CD14-positive monocyte (primary cell): ENCODE measurements at regions not wholly inside any gene's neighbourhood (a gene's known extent, or its start where the extent isn't known, plus 50 kb on each side); places are given as distances from the start of the nearest gene placed in this dataset.

Experiments
- DNase-seq, 3 donors: peaks; one replicate each; pipeline ENCODE4 v3.0.0-alpha.2; 2011 to 2022
- H2AFZ ChIP-seq: 2 replicates; pipeline ENCODE4 v1.6.0; 2012; ENCODE audit warnings: mild to moderate bottlenecking, low read depth, low read length, inconsistent platforms; ENCODE audit not compliant: insufficient read depth, poor library complexity, severe bottlenecking
- H3K27ac ChIP-seq, 2 donors: 1 replicate in 1 of 2; 2 replicates in 1 of 2; pipeline ENCODE4 v1.5.1; 2012 to 2013; ENCODE audit warnings: low read length in 2 of 2, control low read depth in 1 of 2, inconsistent platforms in 1 of 2, low read depth in 1 of 2, mild to moderate bottlenecking in 1 of 2
- H3K27me3 ChIP-seq, 2 donors: one replicate each; pipeline versions ENCODE4 v1.6.0 to v1.6.1; 2011 to 2013; ENCODE audit warnings: low read length in 2 of 2; ENCODE audit not compliant: control insufficient read depth in 2 of 2, insufficient read depth in 2 of 2
- H3K36me3 ChIP-seq, 2 donors: replicated peaks in 1 of 2; 1 replicate in 1 of 2; 2 replicates in 1 of 2; pipeline versions ENCODE4 v1.5.1 to v1.6.1; 2012 to 2013; ENCODE audit warnings: low read length in 2 of 2, control low read depth in 1 of 2, inconsistent platforms in 1 of 2, mild to moderate bottlenecking in 1 of 2; ENCODE audit not compliant: insufficient read depth in 2 of 2, control insufficient read depth in 1 of 2
- H3K4me1 ChIP-seq, 2 donors: 1 replicate in 1 of 2; 2 replicates in 1 of 2; pipeline versions ENCODE4 v1.5.1 to v1.6.1; 2012 to 2013; ENCODE audit warnings: low read length in 2 of 2, control low read depth in 1 of 2, inconsistent platforms in 1 of 2, mild to moderate bottlenecking in 1 of 2, moderate library complexity in 1 of 2; ENCODE audit not compliant: insufficient read depth in 2 of 2, control insufficient read depth in 1 of 2
- H3K4me2 ChIP-seq: replicated peaks from 2 replicates; pipeline ENCODE3; 2012; ENCODE audit warnings: low read length, moderate library complexity, mild to moderate bottlenecking; ENCODE audit not compliant: poor library complexity, severe bottlenecking; ENCODE audit errors: extremely low read depth
- H3K4me3 ChIP-seq, 3 experiments: fragments of 200-600 bp in 1 of 3; sonication (generic) in 1 of 3; replicated peaks in 1 of 3; 1 replicate in 2 of 3; 2 replicates in 1 of 3; pipeline ENCODE4 v1.5.1; 2011 to 2013; ENCODE audit warnings: low read length in 3 of 3, mild to moderate bottlenecking in 3 of 3, control low read depth in 2 of 3, low read depth in 2 of 3, inconsistent platforms in 1 of 3, moderate library complexity in 1 of 3
- H3K79me2 ChIP-seq: 2 replicates; pipeline ENCODE4 v1.6.0; 2012; ENCODE audit warnings: mild to moderate bottlenecking, control low read depth, inconsistent platforms, low read length, moderate library complexity; ENCODE audit not compliant: insufficient read depth
- H3K9ac ChIP-seq: 2 replicates; pipeline ENCODE4 v1.6.0; 2017; ENCODE audit warnings: low read length, mild to moderate bottlenecking; ENCODE audit not compliant: insufficient read depth, poor library complexity, severe bottlenecking
- H3K9me3 ChIP-seq, 2 donors: replicated peaks in 1 of 2; 1 replicate in 1 of 2; 2 replicates in 1 of 2; pipeline versions ENCODE4 v1.5.1 to v1.6.1; 2012 to 2013; ENCODE audit warnings: low read length in 2 of 2, control low read depth in 1 of 2; ENCODE audit not compliant: control insufficient read depth in 1 of 2, insufficient read depth in 1 of 2
- H4K20me1 ChIP-seq: 2 replicates; pipeline ENCODE4 v1.6.0; 2012; ENCODE audit warnings: mild to moderate bottlenecking, low read length, control low read depth, moderate library complexity; ENCODE audit not compliant: insufficient read depth
- H3K27ac Mint-ChIP-seq, 7 donors: one replicate each; pipeline ENCODE4 v1.8.0; 2020; ENCODE audit warnings: mild to moderate bottlenecking in 7 of 7, mixed read lengths in 7 of 7, moderate library complexity in 6 of 7, inconsistent platforms in 2 of 7
- H3K27me3 Mint-ChIP-seq, 3 donors: one replicate each; pipeline ENCODE4 v1.8.0; 2021 to 2022; ENCODE audit warnings: low read depth in 3 of 3, mild to moderate bottlenecking in 3 of 3, mixed read lengths in 3 of 3, moderate library complexity in 3 of 3, inconsistent platforms in 1 of 3
- H3K36me3 Mint-ChIP-seq, 2 donors: one replicate each; pipeline ENCODE4 v1.8.0; 2020; ENCODE audit warnings: mixed read lengths in 2 of 2, inconsistent platforms in 1 of 2, mild to moderate bottlenecking in 1 of 2
- H3K4me1 Mint-ChIP-seq: one replicate; pipeline ENCODE4 v1.8.0; 2020; ENCODE audit warnings: mild to moderate bottlenecking, mixed read lengths
- H3K4me3 Mint-ChIP-seq, 2 donors: one replicate each; pipeline ENCODE4 v1.8.0; 2020; ENCODE audit warnings: mild to moderate bottlenecking in 2 of 2, mixed read lengths in 2 of 2, moderate library complexity in 1 of 2
- H3K9me3 Mint-ChIP-seq, 7 donors: one replicate each; pipeline ENCODE4 v1.8.0; 2020 to 2022; ENCODE audit warnings: mixed read lengths in 7 of 7, mild to moderate bottlenecking in 6 of 7, moderate library complexity in 6 of 7, inconsistent platforms in 2 of 7
- WGBS: methylation state at CpG from one replicate; pipeline ENCODE4 v1.1.5; 2013; ENCODE audit warnings: missing lambda C conversion rate; ENCODE audit not compliant: insufficient coverage; 5-methylcytosine and 5-hydroxymethylcytosine counted together
- intact Hi-C, 2 donors: fragments of 100-400 bp; cut with micrococcal nuclease; formaldehyde crosslinking; loops; one replicate each; pipeline versions ENCODE4 v1.15.0 to v1.15.1; 2023
- TF ChIP-seq, protein P1 (sequence below): fragments of 200-600 bp; IDR thresholded peaks from one replicate; pipeline ENCODE4 v1.8.0; 2022; ENCODE audit warnings: antibody characterized with exemption, mild to moderate bottlenecking

DNA sequence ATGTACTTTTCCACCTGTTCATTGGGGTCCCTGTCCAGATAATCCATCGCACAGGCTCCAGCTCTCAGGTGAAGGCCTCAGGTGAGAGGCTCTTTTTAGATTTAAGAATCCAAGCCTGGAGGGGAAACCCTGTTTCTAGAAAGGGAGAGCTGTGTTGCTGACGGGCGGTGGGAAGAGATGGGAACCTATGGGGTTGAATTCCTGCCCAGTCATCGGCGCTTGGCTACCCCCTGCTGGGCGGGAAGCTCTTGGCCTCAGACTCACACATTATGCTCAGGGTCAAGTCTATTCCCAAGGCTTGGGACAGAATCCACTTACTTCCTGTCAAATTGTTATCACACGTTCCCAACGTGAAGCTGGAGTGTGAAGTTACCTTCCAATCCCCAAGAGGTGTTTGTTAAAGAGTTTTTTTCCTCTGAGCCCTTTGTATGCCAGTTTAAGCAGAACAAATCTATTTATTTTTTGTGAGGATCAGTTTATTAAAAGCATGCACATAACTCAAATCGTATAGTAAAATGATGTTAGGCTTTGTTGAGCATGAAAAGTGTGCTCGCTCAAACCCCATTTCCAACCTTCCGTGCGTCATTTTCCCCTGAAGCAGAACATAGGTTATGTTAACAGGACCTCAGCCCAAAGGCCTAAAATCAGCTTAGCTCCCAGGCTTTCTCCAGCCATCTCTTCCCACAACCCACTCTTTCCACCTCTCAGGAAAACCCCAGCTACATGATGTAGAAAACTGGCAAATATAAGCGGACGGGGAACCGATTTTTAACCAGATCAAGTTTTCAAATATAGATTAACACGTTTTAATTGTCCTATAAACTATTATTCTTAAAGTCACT is 181.7 kb upstream of the ETAA1 start:
- H3K79me2 ChIP-seq: no peaks in the 10 kb centered on the region

DNA sequence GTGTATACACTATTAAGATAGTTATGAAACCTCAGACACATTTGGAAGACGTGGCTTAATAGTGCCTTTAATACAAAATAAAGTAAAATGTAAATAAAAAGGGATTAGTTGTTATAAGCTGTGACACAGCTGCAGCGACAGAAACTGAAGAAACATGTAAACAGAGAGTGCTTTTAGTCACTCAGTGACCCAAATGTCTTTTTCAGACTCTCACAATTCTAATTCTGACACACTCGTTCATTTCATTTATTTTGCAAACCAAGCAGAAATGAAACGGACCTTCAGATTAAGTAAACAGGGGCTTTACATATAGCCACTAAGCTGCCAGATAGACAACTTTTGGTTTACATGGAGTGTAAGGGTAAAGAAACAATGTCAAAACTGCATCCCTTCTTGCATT is 181.0 kb upstream of the ETAA1 start:
- H3K4me3 ChIP-seq: no peak overlapping the region
- no peaks in the 10 kb centered on the region for H3K27me3 ChIP-seq
- no peaks in the 10 kb centered on the region for H3K36me3 ChIP-seq
- H3K4me3 Mint-ChIP-seq: no peak overlapping the region
- no peak for DNase-seq
- TF ChIP-seq, protein P1, sequence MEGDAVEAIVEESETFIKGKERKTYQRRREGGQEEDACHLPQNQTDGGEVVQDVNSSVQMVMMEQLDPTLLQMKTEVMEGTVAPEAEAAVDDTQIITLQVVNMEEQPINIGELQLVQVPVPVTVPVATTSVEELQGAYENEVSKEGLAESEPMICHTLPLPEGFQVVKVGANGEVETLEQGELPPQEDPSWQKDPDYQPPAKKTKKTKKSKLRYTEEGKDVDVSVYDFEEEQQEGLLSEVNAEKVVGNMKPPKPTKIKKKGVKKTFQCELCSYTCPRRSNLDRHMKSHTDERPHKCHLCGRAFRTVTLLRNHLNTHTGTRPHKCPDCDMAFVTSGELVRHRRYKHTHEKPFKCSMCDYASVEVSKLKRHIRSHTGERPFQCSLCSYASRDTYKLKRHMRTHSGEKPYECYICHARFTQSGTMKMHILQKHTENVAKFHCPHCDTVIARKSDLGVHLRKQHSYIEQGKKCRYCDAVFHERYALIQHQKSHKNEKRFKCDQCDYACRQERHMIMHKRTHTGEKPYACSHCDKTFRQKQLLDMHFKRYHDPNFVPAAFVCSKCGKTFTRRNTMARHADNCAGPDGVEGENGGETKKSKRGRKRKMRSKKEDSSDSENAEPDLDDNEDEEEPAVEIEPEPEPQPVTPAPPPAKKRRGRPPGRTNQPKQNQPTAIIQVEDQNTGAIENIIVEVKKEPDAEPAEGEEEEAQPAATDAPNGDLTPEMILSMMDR: no peak
- H3K9ac ChIP-seq: no peak overlapping the region
- 80% methylated on average over 1 of the region's 4 CpGs for WGBS
- no peaks in the 10 kb centered on the region for H4K20me1 ChIP-seq
- H3K36me3 Mint-ChIP-seq: no peaks in the 10 kb centered on the region
- peaks cover 0 to 6% (median 0%) of the 10 kb centered on the region in 3 donors for H3K27me3 Mint-ChIP-seq
- no peak overlapping the region for H3K27ac ChIP-seq
- no peaks in the 10 kb centered on the region for H3K4me1 ChIP-seq
- H2AFZ ChIP-seq: no peak overlapping the region
- no peaks in the 10 kb centered on the region for H3K4me1 Mint-ChIP-seq
- intact Hi-C loops: no loop called here
- H3K9me3 ChIP-seq: no peaks in the 10 kb centered on the region
- peaks cover 0 to 4% (median 2%) of the 10 kb centered on the region in 7 donors for H3K9me3 Mint-ChIP-seq
- no peaks in the 10 kb centered on the region for H3K79me2 ChIP-seq
- H3K4me2 ChIP-seq: no peak overlapping the region
- no peak overlapping the region for H3K27ac Mint-ChIP-seq

More for the DNA sequence above, 181.7 kb upstream of the ETAA1 start:
- H3K27me3 ChIP-seq: no peaks in the 10 kb centered on the region
- no peaks in the 10 kb centered on the region for H3K4me1 Mint-ChIP-seq
- no peaks in the 10 kb centered on the region for H4K20me1 ChIP-seq
- no peak overlapping the region for H3K9ac ChIP-seq
- H3K9me3 ChIP-seq: no peaks in the 10 kb centered on the region
- 0% methylated on average over 1 of the region's 16 CpGs for WGBS
- H3K27me3 Mint-ChIP-seq: peaks cover 0 to 6% (median 0%) of the 10 kb centered on the region in 3 donors
- H3K4me1 ChIP-seq: no peaks in the 10 kb centered on the region
- H3K36me3 ChIP-seq: no peaks in the 10 kb centered on the region
- no peak overlapping the region for H3K27ac ChIP-seq
- no peak overlapping the region for H3K4me2 ChIP-seq
- H3K9me3 Mint-ChIP-seq: peaks cover 0 to 4% (median 2%) of the 10 kb centered on the region in 7 donors
- TF ChIP-seq, protein P1: no peak
- no peak overlapping the region for H3K4me3 Mint-ChIP-seq
- no peak overlapping the region for H3K4me3 ChIP-seq
- no peak overlapping the region for H3K27ac Mint-ChIP-seq
- intact Hi-C loops: no loop called here
- no peak overlapping the region for H2AFZ ChIP-seq
- no peaks in the 10 kb centered on the region for H3K36me3 Mint-ChIP-seq
- DNase-seq: no peak
